Esophagus mucosa (tissue), 1 donor: ENCODE measurements at regions not wholly inside any gene's neighbourhood (a gene's known extent, or its start where the extent isn't known, plus 50 kb on each side); places are given as distances from the start of the nearest gene placed in this dataset.

ENCODE experiments used
- ATAC-seq: fragments of 200-7000 bp; cut with Tn5 transposase; one replicate; pipeline ENCODE4 v1.9.1; 2020
- donor health status: DM: yes; HTN: yes; CAD: no.

DNA sequence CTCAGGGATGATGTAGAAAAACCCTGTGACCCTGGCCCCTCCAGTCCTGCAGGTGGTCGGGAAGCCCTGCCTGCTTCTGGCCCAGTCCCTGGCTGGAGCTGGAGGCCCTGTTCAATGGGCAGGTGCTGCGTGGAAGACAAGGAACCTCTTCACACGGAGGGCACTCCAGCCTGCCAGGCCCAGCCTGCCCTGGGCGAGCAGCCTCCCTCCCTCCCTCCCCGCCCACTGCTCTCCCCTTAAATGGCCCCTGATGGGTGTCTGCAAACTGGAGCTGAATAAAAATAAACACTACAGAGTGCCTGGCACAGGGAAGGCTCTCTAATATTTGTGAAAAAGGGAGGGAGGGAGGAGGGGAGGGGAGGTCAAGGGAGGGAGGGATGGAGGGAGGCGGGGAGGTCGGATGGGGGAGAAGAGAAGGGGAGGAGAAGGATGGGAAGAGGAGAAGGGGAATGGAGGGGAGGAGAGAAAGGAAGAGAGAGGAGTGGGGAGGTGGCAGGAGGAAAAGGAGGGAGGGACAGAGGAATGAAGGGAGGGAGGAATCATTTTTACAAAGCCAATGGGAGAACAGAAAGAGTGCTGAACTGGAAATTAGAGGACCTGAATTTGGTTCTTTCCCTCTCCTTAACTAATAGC lies 222.8 kb upstream of the TNRC6C start:
- ATAC-seq = no peak

- no peak for ATAC-seq
These were observed 222.3 kb upstream of the TNRC6C start for GRCh38 chr17:77736199-77736585.

GRCh38 chr17:77736721-77737120 lies 221.8 kb upstream of the TNRC6C start:
- no peak for ATAC-seq

- ATAC-seq = no peak
These were observed 220.8 kb upstream of the TNRC6C start for GRCh38 chr17:77737442-77738265.

DNA sequence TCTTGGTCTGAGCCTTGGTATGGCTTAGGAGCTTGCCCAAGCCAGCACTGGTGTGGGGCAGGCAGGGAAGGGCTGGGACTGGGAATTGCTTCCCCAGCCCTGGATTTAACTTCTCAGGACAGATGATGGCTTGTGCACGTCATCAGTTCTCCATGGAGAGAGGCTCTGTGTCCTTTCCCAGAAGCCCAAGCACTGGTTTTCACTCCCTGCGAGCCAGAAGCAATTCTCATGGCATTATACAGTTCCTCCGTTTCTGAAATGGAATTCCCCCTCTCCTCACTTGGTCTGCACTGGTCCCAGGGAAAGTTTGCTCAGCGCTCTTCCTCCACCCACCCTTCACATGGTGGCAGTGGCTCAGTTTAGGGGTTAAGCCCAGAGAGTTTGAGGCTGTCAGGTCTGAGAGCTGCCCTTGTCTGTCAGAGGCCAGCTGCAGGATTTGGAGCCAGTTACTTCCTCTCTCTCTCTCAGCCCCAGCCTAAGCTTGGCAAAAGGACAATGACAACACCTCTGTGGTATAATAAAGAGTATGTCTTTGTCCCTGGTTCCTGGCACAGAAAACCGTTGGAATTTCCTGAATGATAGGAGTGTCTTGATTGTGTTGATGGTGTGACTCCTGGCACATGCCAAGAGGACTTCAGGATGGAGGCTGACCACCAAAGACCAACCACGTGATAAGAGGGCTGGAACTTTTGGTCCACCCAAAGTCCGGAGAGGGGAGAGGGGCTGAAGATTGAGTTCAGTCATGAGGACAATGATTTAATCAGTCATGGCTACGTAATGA lies 219.6 kb upstream of the TNRC6C start:
- peak; percentile 19 for ATAC-seq

DNA sequence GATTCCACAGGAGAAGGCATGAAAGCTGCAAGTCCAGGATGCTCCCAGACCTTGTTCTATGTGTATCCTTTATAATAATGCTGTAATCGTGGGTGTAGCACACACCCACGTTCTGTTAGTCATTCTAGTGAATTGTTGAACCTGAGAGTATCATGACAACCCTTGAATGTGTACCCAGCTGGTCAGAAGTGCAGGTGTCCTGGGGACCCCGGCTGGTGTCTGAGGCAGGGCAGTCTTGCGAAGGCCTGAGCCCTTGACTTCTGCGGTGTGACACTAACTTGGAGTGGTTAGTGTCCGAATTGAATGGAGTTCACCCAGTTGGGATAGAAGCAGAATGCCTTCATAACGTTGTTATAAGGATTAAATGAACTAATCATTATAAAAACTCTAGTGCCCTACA lies 218.0 kb upstream of the TNRC6C start:
- no peak for ATAC-seq

GRCh38 chr17:77741109-77741508 lies 217.4 kb upstream of the TNRC6C start:
- ATAC-seq = no peak

GRCh38 chr17:77742579-77742978 lies 215.9 kb upstream of the TNRC6C start:
- ATAC-seq = no peak

DNA sequence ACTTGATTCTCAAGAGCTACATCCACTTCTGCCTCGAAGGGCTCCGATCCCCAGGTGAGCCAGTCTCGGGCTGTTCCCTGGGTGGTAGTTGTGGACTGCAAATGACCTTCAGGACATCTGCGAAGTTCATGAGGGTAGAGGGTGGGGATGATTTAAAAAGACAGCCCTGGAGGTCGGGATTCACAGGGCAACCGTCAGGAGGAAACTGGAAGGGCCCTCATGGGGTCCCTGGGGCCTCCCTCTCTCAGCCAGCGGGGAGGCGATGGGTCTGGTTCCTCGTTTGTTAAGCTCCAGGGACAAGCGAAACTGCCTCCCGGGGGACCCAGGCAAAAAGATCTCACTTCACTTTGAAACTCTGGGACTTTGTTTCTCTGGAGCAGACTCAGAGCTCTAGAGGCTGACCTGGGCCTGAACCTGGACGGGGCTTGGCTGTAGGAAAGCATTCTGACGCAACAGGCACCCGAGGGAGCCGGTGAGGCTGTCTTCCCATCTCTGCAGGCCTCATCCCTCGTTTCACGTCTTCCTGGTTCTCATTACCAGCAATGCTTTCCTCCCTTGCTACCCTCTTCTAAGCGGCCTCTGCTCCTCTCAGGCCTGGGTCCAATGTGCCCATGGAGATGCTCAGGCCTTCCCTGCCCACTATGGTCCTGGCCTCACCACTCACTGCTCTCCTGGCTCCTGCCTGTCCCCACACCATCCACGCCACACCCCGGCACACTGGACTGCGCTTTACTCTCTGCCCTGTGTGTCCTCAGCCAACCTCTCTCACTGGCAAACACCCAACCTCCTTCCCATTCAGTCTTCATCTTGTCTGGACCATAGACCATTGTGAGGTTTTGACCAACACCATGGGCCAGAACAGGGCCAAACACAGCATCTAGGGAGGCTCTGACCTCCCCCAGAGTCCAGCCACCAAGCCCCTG lies 214.2 kb upstream of the TNRC6C start:
- ATAC-seq = no peak

- ATAC-seq = no peak
These were observed 212.8 kb upstream of the TNRC6C start for GRCh38 chr17:77745702-77746101.

DNA sequence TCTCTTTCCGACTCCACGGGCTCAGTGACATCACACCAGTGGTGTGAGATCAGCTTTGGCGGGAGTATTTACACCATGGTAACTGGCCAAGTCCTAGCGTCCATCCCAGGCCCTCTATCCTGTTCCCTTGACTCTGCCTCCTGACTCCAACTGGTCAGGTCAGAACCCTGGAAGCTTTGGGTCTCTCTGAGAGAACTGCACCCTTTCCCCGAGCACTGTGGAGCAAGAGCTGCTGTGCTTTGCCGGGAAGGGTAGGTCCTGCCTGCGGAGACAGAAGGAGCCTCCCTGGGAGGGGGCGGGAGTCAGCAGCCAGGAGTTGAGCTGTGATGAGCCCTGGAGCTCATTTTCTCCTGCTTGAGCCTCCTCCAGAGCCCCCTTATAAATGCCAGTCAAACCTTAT lies 212.1 kb upstream of the TNRC6C start:
- ATAC-seq = no peak

DNA sequence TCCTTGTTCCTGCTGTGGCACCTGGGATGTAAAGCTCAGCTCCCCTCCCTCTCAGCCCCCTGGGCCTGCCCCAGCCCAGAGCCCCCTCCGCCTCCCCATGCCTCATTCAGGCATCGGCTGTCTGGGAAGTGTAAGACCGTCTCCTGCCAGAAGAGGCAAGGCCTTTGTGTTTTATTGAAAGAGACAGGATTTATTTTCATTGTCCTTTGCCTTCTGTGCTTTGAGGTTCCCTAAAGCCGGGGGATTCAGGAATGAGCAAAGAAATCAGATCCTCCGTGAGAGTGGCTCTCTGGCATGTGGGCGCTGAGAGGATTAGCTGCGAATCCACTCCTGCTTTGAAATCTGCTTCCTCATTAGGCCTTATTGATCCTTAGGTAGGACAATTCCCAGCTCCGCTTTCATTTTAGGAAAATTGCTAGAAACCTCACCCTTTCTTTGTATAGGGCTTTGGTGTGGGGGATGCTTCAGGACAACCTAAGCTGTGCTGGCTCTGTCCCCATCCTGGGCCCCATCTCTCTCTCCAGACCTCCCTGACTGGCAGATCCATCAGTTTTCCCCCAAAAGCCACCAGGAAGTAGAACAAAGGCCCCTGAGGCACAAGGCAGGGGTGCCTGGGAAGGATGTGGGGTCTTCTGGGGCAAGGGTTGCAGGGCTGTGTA lies 211.5 kb upstream of the TNRC6C start:
- no peak for ATAC-seq

DNA sequence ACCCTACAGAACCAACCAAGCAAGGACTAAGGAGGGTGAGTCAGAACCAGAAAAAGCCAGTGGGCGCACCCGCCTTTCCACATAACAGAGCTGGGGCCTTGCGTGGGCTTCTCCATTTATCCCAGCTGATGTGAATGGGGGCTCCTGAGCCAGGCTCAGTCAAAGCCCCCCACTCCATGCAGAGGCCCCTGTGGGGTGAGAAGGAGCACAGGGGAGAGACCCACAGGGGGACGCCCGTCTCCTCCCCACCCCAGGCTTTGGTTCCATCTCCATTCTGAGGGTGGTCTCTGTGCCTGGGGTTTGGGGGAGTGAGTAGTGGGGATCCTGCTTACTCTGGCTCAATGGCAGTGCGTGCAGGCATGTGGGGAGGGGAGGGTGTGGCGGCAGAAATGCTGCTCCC lies 210.1 kb upstream of the TNRC6C start:
- ATAC-seq = no peak

DNA sequence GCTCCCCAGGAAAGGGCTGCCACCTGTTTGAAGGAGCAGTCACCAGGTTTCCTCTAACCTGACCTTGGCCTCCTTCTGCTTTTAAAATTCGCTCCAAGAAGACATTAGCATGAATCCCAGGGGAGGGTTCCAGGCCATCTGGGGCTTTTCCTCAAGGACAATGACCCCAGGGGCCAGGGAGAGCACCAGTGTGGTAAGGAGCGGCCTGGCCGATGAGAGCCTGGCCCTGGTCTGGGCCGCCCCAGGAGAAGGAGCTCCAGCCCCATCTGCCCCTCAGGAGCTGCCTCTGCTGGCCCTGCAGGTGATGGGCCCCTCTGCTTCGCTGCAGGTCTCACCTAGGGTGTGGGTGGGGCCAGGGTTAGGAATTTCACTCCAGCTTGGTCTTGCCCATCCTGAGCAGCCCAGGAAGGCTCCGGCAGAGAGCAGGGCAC lies 209.2 kb upstream of the TNRC6C start:
- no peak for ATAC-seq

DNA sequence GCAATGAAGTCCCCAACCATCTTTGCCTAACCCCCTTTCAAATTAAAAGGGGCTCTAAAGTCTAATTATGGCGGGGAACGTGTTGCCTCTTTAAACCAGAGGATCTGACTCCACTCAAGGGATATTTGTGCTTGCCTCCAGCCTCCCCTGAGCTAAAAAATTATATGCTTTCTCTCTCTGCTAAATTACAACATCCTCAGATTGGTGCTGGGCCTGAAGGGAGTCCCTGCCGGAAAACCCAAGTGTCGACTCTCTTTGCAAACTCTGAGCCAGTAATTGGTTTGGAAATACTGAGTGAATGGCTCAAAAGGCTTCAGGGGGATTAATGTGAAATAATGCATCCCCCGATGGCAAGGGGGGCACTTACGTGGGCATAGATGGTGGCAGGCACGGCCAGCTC lies 208.5 kb upstream of the TNRC6C start:
- ATAC-seq = no peak

GRCh38 chr17:77750427-77751043 lies 208.0 kb upstream of the TNRC6C start:
- no peak for ATAC-seq

DNA sequence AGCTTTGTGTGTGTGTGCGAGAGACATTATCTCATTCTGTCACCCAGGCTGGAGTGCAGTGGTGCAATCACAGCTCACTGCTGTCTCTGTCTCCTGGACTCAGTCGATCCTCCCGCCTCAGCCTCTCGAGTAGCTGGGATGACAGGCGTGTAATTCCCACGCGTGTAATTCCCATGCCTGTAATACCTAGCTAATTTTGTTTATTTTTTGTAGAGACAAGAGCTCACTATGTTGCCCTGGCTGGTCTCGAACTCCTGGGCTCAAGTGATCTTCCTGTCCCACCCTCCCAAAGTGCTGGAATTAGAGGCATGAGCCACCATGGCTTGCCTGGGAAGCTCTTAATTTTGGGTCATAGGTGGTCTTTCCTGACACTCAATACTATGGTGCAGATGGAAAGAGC lies 205.3 kb upstream of the TNRC6C start:
- ATAC-seq = no peak

GRCh38 chr17:77753691-77754245 lies 204.7 kb upstream of the TNRC6C start:
- ATAC-seq = no peak

DNA sequence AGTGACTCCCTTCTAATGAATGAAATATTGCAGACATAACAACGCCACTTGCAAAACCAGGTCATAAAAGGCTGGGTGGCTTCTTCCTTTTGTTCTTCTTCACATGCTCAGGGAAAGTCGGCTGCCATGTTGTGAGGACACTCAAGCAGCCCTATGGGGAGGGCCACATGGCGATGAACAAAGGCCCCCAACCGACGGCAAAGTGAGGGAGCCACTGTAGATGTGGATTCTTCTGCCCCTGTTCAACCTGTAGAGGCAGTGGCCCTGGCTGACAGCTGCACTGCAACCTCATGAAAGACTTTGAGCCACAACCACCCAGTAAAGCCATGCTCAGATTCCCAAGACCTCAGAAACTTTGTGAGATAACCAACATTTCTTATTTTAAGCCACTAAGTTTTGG lies 203.5 kb upstream of the TNRC6C start:
- ATAC-seq = no peak

GRCh38 chr17:77755410-77755963 lies 203.0 kb upstream of the TNRC6C start:
- ATAC-seq = no peak

DNA sequence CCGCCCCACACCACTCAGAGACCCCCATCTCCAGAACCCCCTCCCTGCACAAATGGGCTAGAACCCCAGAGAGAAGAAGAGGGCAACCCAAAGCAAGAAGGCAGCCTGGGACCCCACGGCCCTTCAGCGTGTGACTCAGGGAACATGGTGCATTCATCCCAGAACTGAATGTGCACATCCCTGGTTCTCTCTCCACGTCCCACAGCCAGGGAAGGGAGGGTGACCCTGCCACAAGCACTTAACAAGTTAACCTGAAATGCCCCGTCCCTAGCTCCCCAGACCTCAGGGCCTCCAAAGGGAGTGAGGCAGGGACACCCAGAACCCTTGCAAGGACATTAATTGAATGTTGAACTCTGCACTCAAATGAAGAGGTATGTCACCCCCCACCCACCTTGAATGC lies 202.5 kb upstream of the TNRC6C start:
- no peak for ATAC-seq
